HepG2 (cell line): ENCODE measurements at regions not wholly inside any gene's neighbourhood (a gene's known extent, or its start where the extent isn't known, plus 50 kb on each side); places are given as distances from the start of the nearest gene placed in this dataset.

Experiments used
- ATF7 ChIP-seq, 2 experiments: fragments of 450-650 bp in 1 of 2; sonication (generic) in 1 of 2; formaldehyde crosslinking in 1 of 2; IDR thresholded peaks; 2 replicates each; pipeline versions ENCODE4 v1.4.0 to v1.6.1; 2016 to 2020; ENCODE audit warnings: antibody characterized with exemption in 1 of 2, mild to moderate bottlenecking in 1 of 2, missing genetic modification reagents in 1 of 2
- EZH2 ChIP-seq: conservative IDR thresholded peaks from 2 replicates; pipeline ENCODE4 v1.6.1; 2012; ENCODE audit warnings: mild to moderate bottlenecking, low read depth, low read length, moderate library complexity
- GRHL1 ChIP-seq: sonication (generic); formaldehyde crosslinking; conservative IDR thresholded peaks from 2 replicates; pipeline ENCODE4 v1.8.0; 2022; ENCODE audit warnings: missing genetic modification reagents
- HDAC1 ChIP-seq: sonication (generic); formaldehyde crosslinking; IDR thresholded peaks from 2 replicates; pipeline ENCODE4 v1.5.1; 2020; ENCODE audit warnings: mild to moderate bottlenecking, missing genetic modification reagents
- HMG20A ChIP-seq: IDR thresholded peaks from 2 replicates; pipeline ENCODE4 v1.6.1; 2016; ENCODE audit warnings: borderline replicate concordance
- KLF15 ChIP-seq: sonication (generic); formaldehyde crosslinking; IDR thresholded peaks from 2 replicates; pipeline ENCODE4 v1.8.1; 2023; ENCODE audit warnings: borderline replicate concordance, mild to moderate bottlenecking, inconsistent platforms, missing genetic modification reagents, mixed read lengths
- LBX2 ChIP-seq: sonication (generic); formaldehyde crosslinking; IDR thresholded peaks from 2 replicates; pipeline ENCODE4 v1.5.0; 2020; ENCODE audit warnings: missing genetic modification reagents, mild to moderate bottlenecking, borderline replicate concordance
- PCBP2 ChIP-seq: fragments of 200-400 bp; formaldehyde crosslinking; optimal IDR thresholded peaks from 2 replicates; pipeline ENCODE3; 2018; ENCODE audit warnings: low read length, low read depth; ENCODE audit not compliant: poor library complexity, severe bottlenecking
- SIX1 ChIP-seq: sonication (generic); formaldehyde crosslinking; IDR thresholded peaks from 2 replicates; pipeline ENCODE4 v1.4.0; 2020; ENCODE audit warnings: missing genetic modification reagents, borderline replicate concordance
- SKIL ChIP-seq: sonication (generic); formaldehyde crosslinking; IDR thresholded peaks from 2 replicates; pipeline ENCODE4 v1.8.0; 2022; ENCODE audit warnings: missing genetic modification reagents, mild to moderate bottlenecking, moderate library complexity, borderline replicate concordance
- THAP11 ChIP-seq: IDR thresholded peaks from 2 replicates; pipeline ENCODE4 v1.6.1; 2016; ENCODE audit warnings: missing biosample characterization, missing genetic modification reagents
- ZNF20 ChIP-seq: sonication (generic); formaldehyde crosslinking; IDR thresholded peaks from 2 replicates; pipeline ENCODE4 v1.4.0; 2020; ENCODE audit warnings: mild to moderate bottlenecking, moderate library complexity, missing genetic modification reagents
- ZNF646 ChIP-seq: sonication (generic); formaldehyde crosslinking; IDR thresholded peaks from 2 replicates; pipeline ENCODE4 v1.9.0; 2021; ENCODE audit warnings: mild to moderate bottlenecking, missing genetic modification reagents
- ZSCAN5A ChIP-seq: sonication (generic); formaldehyde crosslinking; IDR thresholded peaks from 2 replicates; pipeline ENCODE4 v1.8.0; 2022; ENCODE audit warnings: mild to moderate bottlenecking, missing genetic modification reagents, borderline replicate concordance

- peak; percentile 53 for TF ChIP-seq THAP11 (CRISPR knock-in tag)
- no peak for TF ChIP-seq ZNF20
- 0 out of 2 replicates have a peak, but pooled peaks have one; percentile 37 for TF ChIP-seq ZNF646 (CRISPR knock-in tag)
- peak; percentile 65; the same call in 1 of the 2 replicates for TF ChIP-seq SIX1 (CRISPR knock-in tag)
- TF ChIP-seq ZSCAN5A (CRISPR knock-in tag) = peak; percentile 75; the same call in 1 of the 2 replicates
- no peak for TF ChIP-seq LBX2
- peak; percentile 73 for TF ChIP-seq HDAC1
- no peak for TF ChIP-seq PCBP2
- TF ChIP-seq KLF15 (CRISPR knock-in tag) = no peak
- TF ChIP-seq SKIL (CRISPR knock-in tag) = 0 out of 2 replicates have a peak, but pooled peaks have one; percentile 25
- TF ChIP-seq GRHL1 (CRISPR knock-in tag) = no peak
- peak; percentile 84 for TF ChIP-seq HMG20A (CRISPR knock-in tag)
- no peak for TF ChIP-seq EZH2
- TF ChIP-seq ATF7 (IDR thresholded peaks at IDR 0.05) = peak; percentile 87
- TF ChIP-seq ATF7 (CRISPR knock-in tag; IDR thresholded peaks at IDR 0.05) = no peak; the same call in 1 of the 2 replicates
Observed at GRCh38 chr5:96245140-96246091, 187.6 kb downstream of the PCSK1 start (continued).
